SU-DHL-6 (cell line): ENCODE measurements at regions not wholly inside any gene's neighbourhood (a gene's known extent, or its start where the extent isn't known, plus 50 kb on each side); places are given as distances from the start of the nearest gene placed in this dataset.
"Not testable (repeated sequence)": the region's sequence is repeated elsewhere in the genome, so short reads cannot be mapped to it uniquely, and the experiment has no call there.

ENCODE experiments used
- EZH2phosphoT487 ChIP-seq: fragments of 200-600 bp; sonication (generic), shearing (Covaris generic); conservative IDR thresholded peaks from 2 replicates; pipeline ENCODE4 v1.6.1; 2018; ENCODE audit warnings: mild to moderate bottlenecking, antibody characterized with exemption, low read length, moderate library complexity, mixed read lengths
- TF ChIP-seq, protein P1 (sequence below): fragments of 200-600 bp; sonication (generic); IDR thresholded peaks from one replicate; pipeline ENCODE4 v1.5.1; 2017; ENCODE audit warnings: antibody characterized with exemption, mild to moderate bottlenecking, low read length, moderate library complexity; ENCODE audit not compliant: insufficient read depth, poor library complexity, severe bottlenecking

GRCh38 chr2:39585531-39585930 is 80.2 kb upstream of the TMEM178A start:
- TF ChIP-seq, protein P1, sequence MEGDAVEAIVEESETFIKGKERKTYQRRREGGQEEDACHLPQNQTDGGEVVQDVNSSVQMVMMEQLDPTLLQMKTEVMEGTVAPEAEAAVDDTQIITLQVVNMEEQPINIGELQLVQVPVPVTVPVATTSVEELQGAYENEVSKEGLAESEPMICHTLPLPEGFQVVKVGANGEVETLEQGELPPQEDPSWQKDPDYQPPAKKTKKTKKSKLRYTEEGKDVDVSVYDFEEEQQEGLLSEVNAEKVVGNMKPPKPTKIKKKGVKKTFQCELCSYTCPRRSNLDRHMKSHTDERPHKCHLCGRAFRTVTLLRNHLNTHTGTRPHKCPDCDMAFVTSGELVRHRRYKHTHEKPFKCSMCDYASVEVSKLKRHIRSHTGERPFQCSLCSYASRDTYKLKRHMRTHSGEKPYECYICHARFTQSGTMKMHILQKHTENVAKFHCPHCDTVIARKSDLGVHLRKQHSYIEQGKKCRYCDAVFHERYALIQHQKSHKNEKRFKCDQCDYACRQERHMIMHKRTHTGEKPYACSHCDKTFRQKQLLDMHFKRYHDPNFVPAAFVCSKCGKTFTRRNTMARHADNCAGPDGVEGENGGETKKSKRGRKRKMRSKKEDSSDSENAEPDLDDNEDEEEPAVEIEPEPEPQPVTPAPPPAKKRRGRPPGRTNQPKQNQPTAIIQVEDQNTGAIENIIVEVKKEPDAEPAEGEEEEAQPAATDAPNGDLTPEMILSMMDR: not testable (repeated sequence)
- TF ChIP-seq EZH2phosphoT487: not testable (repeated sequence)
